Astrocyte of the spinal cord (primary cell): ENCODE measurements at regions not wholly inside any gene's neighbourhood (a gene's known extent, or its start where the extent isn't known, plus 50 kb on each side); places are given as distances from the start of the nearest gene placed in this dataset.

ENCODE experiments used
- DNase-seq: peaks from one replicate; pipeline ENCODE4 v3.0.0; 2011; ENCODE audit warnings: low read depth, low spot score
- H3K4me3 ChIP-seq: 2 replicates; pipeline ENCODE4 v1.5.1; 2011; ENCODE audit warnings: low read depth, mild to moderate bottlenecking, low read length, moderate library complexity
- CTCF ChIP-seq: IDR thresholded peaks from 2 replicates; pipeline ENCODE4 v1.5.1; 2012; ENCODE audit warnings: low read depth, mild to moderate bottlenecking, low read length, inconsistent platforms
- in situ Hi-C: cut with HindIII; loops from 2 replicates; pipeline ENCODE4 v1.10.0; 2017; ENCODE audit warnings: low sequenced_read_pairs

- no peak overlapping the region for H3K4me3 ChIP-seq
- in situ Hi-C loops: no loop called here
- no peak for TF ChIP-seq CTCF
These were observed 160.8 kb upstream of the PLXNA2 start for GRCh38 chr1:208405014-208405413.

GRCh38 chr1:208409176-208409575 is 165.0 kb upstream of the PLXNA2 start:
- TF ChIP-seq CTCF: no peak
- no peak for DNase-seq
- no peak overlapping the region for H3K4me3 ChIP-seq
- in situ Hi-C loops: no loop called here

More at GRCh38 chr1:208405014-208405413, 160.8 kb upstream of the PLXNA2 start:
- DNase-seq: no peak

GRCh38 chr1:208410409-208410808 is 166.2 kb upstream of the PLXNA2 start:
- H3K4me3 ChIP-seq: no peak overlapping the region
- in situ Hi-C loops: no loop called here
- DNase-seq: no peak
- no peak for TF ChIP-seq CTCF

- H3K4me3 ChIP-seq: no peak overlapping the region
- in situ Hi-C loops: no loop called here
- TF ChIP-seq CTCF: no peak
- no peak for DNase-seq
These were observed 168.8 kb upstream of the PLXNA2 start for GRCh38 chr1:208413006-208413405.

- H3K4me3 ChIP-seq: no peak overlapping the region
- in situ Hi-C loops: no loop called here
- TF ChIP-seq CTCF: no peak
- no peak for DNase-seq
These were observed 174.5 kb upstream of the PLXNA2 start for GRCh38 chr1:208418667-208419066.

- in situ Hi-C loops: no loop called here
- no peak for DNase-seq
These were observed 175.7 kb upstream of the PLXNA2 start for GRCh38 chr1:208419746-208420420.

More at GRCh38 chr1:208419746-208420420, 175.7 kb upstream of the PLXNA2 start:
- TF ChIP-seq CTCF: no peak
- no peak overlapping the region for H3K4me3 ChIP-seq
